ENCODE measurements at regions not wholly inside any gene's neighbourhood (a gene's known extent, or its start where the extent isn't known, plus 50 kb on each side); places are given as distances from the start of the nearest gene placed in this dataset.

DNA sequence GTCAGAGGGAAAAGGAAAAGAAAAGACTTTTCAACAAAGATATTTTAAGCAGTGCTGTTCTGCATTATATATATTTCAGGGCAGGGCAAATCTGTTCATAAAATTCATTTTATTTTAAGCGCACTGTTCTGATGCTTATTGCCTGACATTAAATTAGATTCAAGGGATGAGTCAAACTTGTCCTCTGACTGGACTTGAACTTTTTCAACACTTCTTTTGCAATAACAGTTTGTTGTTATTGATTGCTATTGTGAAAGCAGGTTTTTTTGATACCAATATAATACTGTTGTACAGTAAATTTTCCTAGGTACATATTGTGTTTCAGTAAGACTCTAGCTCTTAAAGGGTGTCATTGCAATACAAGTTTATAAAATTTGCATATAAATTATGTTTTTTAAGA, 481.3 kb downstream of the NAF1 start:
- intact Hi-C loops (cut with DNase I), result no loop called here
- H3K27me3 ChIP-seq (replicated peaks; ENCODE audit: insufficient read depth), result no peaks in the 10 kb centered on the region
- WGBS, result 100% methylated on average over 1 of the region's 1 CpG
- no peak for DNase-seq (ENCODE audit: low spot score)
- no peak overlapping the region for H3K27ac ChIP-seq
- H3K4me3 ChIP-seq, result no peak overlapping the region
- H3K4me1 ChIP-seq (replicated peaks), result no peaks in the 10 kb centered on the region
- H3K36me3 ChIP-seq, result no peaks in the 10 kb centered on the region
- no peaks in the 10 kb centered on the region for H3K9me3 ChIP-seq
- TF ChIP-seq, protein P1, sequence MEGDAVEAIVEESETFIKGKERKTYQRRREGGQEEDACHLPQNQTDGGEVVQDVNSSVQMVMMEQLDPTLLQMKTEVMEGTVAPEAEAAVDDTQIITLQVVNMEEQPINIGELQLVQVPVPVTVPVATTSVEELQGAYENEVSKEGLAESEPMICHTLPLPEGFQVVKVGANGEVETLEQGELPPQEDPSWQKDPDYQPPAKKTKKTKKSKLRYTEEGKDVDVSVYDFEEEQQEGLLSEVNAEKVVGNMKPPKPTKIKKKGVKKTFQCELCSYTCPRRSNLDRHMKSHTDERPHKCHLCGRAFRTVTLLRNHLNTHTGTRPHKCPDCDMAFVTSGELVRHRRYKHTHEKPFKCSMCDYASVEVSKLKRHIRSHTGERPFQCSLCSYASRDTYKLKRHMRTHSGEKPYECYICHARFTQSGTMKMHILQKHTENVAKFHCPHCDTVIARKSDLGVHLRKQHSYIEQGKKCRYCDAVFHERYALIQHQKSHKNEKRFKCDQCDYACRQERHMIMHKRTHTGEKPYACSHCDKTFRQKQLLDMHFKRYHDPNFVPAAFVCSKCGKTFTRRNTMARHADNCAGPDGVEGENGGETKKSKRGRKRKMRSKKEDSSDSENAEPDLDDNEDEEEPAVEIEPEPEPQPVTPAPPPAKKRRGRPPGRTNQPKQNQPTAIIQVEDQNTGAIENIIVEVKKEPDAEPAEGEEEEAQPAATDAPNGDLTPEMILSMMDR (IDR thresholded peaks at IDR 0.05), result no peak
- TF ChIP-seq POLR2A (IDR thresholded peaks at IDR 0.05), result no peak

- DNase-seq (ENCODE audit: low spot score), result no peak
- intact Hi-C loops (cut with DNase I), result no loop called here
- no peaks in the 10 kb centered on the region for H3K9me3 ChIP-seq
- no peak for TF ChIP-seq POLR2AphosphoS5 (IDR thresholded peaks at IDR 0.05)
- no peaks in the 10 kb centered on the region for H3K27me3 ChIP-seq (replicated peaks; ENCODE audit: insufficient read depth)
- H3K27ac ChIP-seq, result no peak overlapping the region
- no peaks in the 10 kb centered on the region for H3K36me3 ChIP-seq
- no peak overlapping the region for H3K4me3 ChIP-seq
- H3K4me1 ChIP-seq (replicated peaks), result no peaks in the 10 kb centered on the region
These were observed 481.7 kb downstream of the NAF1 start for GRCh38 chr4:162684998-162685397.

DNA sequence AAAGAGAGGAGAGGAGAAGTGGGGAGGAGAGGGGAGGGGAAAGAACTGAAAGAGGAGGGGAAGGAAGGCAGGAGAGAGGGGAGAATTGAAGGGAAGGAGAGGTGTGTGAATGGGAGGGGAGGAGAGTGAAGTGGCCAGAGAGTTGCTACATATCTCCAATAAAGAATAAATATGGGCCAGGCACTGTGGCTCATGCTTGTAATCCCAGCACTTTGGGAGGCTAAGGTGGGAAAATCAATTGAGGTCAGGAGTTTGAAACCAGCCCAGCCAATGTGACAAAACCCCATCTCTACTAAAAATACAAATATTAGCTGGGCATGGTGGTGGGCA, 482.4 kb downstream of the NAF1 start:
- Histone ChIP-seq H3K4me1 (replicated peaks) (no peaks in the 10 kb centered on the region), H3K27me3 (replicated peaks; ENCODE audit: insufficient read depth) (no peaks in the 10 kb centered on the region), H3K4me3 (no peak overlapping the region), H3K9me3 (no peaks in the 10 kb centered on the region), H3K27ac (no peak overlapping the region), H3K36me3 (no peaks in the 10 kb centered on the region)
- TF ChIP-seq POLR2A (IDR thresholded peaks at IDR 0.05), result no peak
- TF ChIP-seq POLR2AphosphoS5 (IDR thresholded peaks at IDR 0.05), result no peak
- TF ChIP-seq, protein P1 (IDR thresholded peaks at IDR 0.05), result no peak
- intact Hi-C loops (cut with DNase I), result no loop called here
- DNase-seq (ENCODE audit: low spot score), result no peak

DNA sequence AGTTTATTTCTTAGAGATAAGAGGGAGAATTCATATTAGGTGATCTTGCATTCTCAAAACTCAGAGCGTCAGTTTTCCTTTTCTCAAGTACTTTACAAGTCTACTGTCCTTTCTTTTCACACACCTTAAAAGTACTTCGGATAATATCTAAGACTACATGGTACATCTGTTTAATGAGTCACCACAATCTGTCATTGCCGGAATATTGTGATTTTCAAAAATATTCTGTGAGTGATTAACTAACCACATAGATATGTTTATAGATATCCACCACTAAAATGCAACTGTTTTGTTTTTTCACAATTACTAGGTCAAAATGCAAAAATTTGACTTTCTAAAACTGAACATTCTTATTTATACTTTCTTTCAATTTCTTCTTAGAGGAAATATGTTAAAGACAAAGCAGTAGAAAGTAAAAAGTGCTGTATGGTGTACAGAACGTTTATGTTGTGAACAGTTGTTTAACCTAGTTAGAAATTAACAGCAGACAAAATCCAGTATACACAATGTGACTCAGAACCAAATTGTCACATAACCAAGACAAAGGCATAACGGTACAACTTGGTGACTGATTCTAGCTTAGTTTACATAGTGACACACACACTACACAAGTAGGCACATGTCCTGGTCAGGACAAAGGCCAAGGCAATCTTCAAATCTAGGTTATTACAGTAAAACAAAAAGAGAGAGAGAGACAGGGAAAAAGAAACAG, 482.9 kb downstream of the NAF1 start:
- Histone ChIP-seq H3K27ac (no peak overlapping the region), H3K9me3 (no peaks in the 10 kb centered on the region)

GRCh38 chr4:162682651-162683050, 484.0 kb downstream of the NAF1 start:
- no peaks in the 10 kb centered on the region for H3K4me1 ChIP-seq (replicated peaks)
- no peak overlapping the region for H3K27ac ChIP-seq
- H3K4me3 ChIP-seq, result no peak overlapping the region
- no peaks in the 10 kb centered on the region for H3K27me3 ChIP-seq (replicated peaks; ENCODE audit: insufficient read depth)
- DNase-seq (ENCODE audit: low spot score), result no peak
- TF ChIP-seq POLR2A (IDR thresholded peaks at IDR 0.05) (no peak), POLR2AphosphoS5 (IDR thresholded peaks at IDR 0.05) (no peak)
- TF ChIP-seq, protein P1 (IDR thresholded peaks at IDR 0.05), result no peak
- no peaks in the 10 kb centered on the region for H3K36me3 ChIP-seq
- intact Hi-C loops (cut with DNase I), result no loop called here
- no peaks in the 10 kb centered on the region for H3K9me3 ChIP-seq
- 77% methylated on average over 1 of the region's 1 CpG for WGBS

More for the DNA sequence above, 482.9 kb downstream of the NAF1 start:
- Histone ChIP-seq H3K4me3 (no peak overlapping the region), H3K4me1 (replicated peaks) (no peaks in the 10 kb centered on the region), H3K36me3 (no peaks in the 10 kb centered on the region), H3K27me3 (replicated peaks; ENCODE audit: insufficient read depth) (no peaks in the 10 kb centered on the region)
- TF ChIP-seq, protein P1 (IDR thresholded peaks at IDR 0.05), result no peak
- TF ChIP-seq POLR2A (IDR thresholded peaks at IDR 0.05) (no peak), POLR2AphosphoS5 (IDR thresholded peaks at IDR 0.05) (no peak)
- intact Hi-C loops (cut with DNase I), result no loop called here
- WGBS, result 27% methylated on average over 5 of the region's 5 CpGs
- no peak for DNase-seq (ENCODE audit: low spot score)
